ENCODE measurements at regions not wholly inside any gene's neighbourhood (a gene's known extent, or its start where the extent isn't known, plus 50 kb on each side); places are given as distances from the start of the nearest gene placed in this dataset.

- Histone ChIP-seq H3K27me3 (no peaks in the 10 kb centered on the region), H3K4me3 (no peak overlapping the region), H3K36me3 (no peaks in the 10 kb centered on the region), H3K9me3 (peaks cover 0 to 20% (median 4%) of the 10 kb centered on the region in 12 donors), H3K27ac (no peak overlapping the region), H3K4me1 (no peaks in the 10 kb centered on the region)
- no peak for DNase-seq
- whole genome bisulfite sequencing, 4 donors: 74 to 87% (median 85%) methylated on average over 7 to 8 of the region's 8 CpGs
- intact Hi-C loops (cut with DNase I): no loop called here
- ATAC-seq: no peak
- TF ChIP-seq CTCF (IDR thresholded peaks at IDR 0.05) (no peak), POLR2A (IDR thresholded peaks at IDR 0.05) (no peak)
Measured at GRCh38 chr2:21484643-21485042, 360.9 kb downstream of the TDRD15 start.

GRCh38 chr2:21486445-21486844 lies 362.7 kb downstream of the TDRD15 start:
- DNase-seq (no peak), ATAC-seq (no peak)
- H3K27ac ChIP-seq: no peak overlapping the region
- TF ChIP-seq CTCF (IDR thresholded peaks at IDR 0.05) (no peak), POLR2A (IDR thresholded peaks at IDR 0.05) (no peak)
- H3K27me3 ChIP-seq: no peaks in the 10 kb centered on the region
- intact Hi-C loops (cut with DNase I): no loop called here
- no peaks in the 10 kb centered on the region for H3K36me3 ChIP-seq
- WGBS, 4 donors: 59 to 66% (median 64%) methylated on average over 2 of the region's 2 CpGs
- no peak overlapping the region for H3K4me3 ChIP-seq
- no peaks in the 10 kb centered on the region for H3K4me1 ChIP-seq
- H3K9me3 ChIP-seq: peaks cover 0 to 20% (median 4%) of the 10 kb centered on the region in 12 donors

- Histone ChIP-seq H3K9me3 (peaks cover 0 to 11% (median 0%) of the 10 kb centered on the region in 12 donors), H3K27ac (no peak overlapping the region), H3K4me1 (no peaks in the 10 kb centered on the region), H3K27me3 (no peaks in the 10 kb centered on the region), H3K36me3 (no peaks in the 10 kb centered on the region), H3K4me3 (no peak overlapping the region)
- no peak for ATAC-seq
- DNase-seq: no peak
- TF ChIP-seq POLR2A (IDR thresholded peaks at IDR 0.05) (no peak), CTCF (IDR thresholded peaks at IDR 0.05) (no peak)
- intact Hi-C loops (cut with DNase I): no loop called here
- 78 to 82% (median 81%) methylated on average over 3 of the region's 3 CpGs for WGBS, 4 donors
Measured at GRCh38 chr2:21489080-21489479, 365.3 kb downstream of the TDRD15 start.

- TF ChIP-seq POLR2A (IDR thresholded peaks at IDR 0.05): no peak
- TF ChIP-seq CTCF (IDR thresholded peaks at IDR 0.05): no peak
- ATAC-seq (no peak), DNase-seq (no peak)
- Histone ChIP-seq H3K27ac (no peak overlapping the region), H3K27me3 (no peaks in the 10 kb centered on the region), H3K4me3 (no peak overlapping the region), H3K9me3 (peaks cover 0 to 3% (median 0%) of the 10 kb centered on the region in 12 donors), H3K36me3 (no peaks in the 10 kb centered on the region), H3K4me1 (no peaks in the 10 kb centered on the region)
- intact Hi-C loops (cut with DNase I): no loop called here
- 52 to 60% (median 57%) methylated on average over 4 of the region's 4 CpGs for WGBS, 4 donors
Measured at GRCh38 chr2:21498016-21498415, 374.2 kb downstream of the TDRD15 start.

Measured in heart left ventricle (tissue), 16 donors.